Astrocyte (in vitro differentiated cells and primary cell): ENCODE measurements at regions not wholly inside any gene's neighbourhood (a gene's known extent, or its start where the extent isn't known, plus 50 kb on each side); places are given as distances from the start of the nearest gene placed in this dataset.

ENCODE experiments used
- DNase-seq: peaks from one replicate; pipeline ENCODE4 v3.0.0-alpha.2; 2010; ENCODE audit warnings: low read depth
- FAIRE-seq: peaks from 2 replicates; lab custom pipeline; 2011; peaks lifted over from hg19 to GRCh38; lab: Jason Lieb, UNC
- H2AFZ ChIP-seq: 2 replicates; pipeline ENCODE4 v1.6.0; 2012; ENCODE audit warnings: low read depth, low read length, inconsistent platforms
- H3K27ac ChIP-seq: 2 replicates; pipeline ENCODE4 v1.5.1; 2011; ENCODE audit warnings: low read depth, low read length, inconsistent platforms
- H3K27me3 ChIP-seq: 2 replicates; pipeline ENCODE4 v1.6.0; 2011; ENCODE audit warnings: low read length, inconsistent platforms; ENCODE audit not compliant: insufficient read depth
- H3K36me3 ChIP-seq: 2 replicates; pipeline ENCODE4 v1.5.1; 2011; ENCODE audit warnings: low read length, inconsistent platforms; ENCODE audit not compliant: insufficient read depth
- H3K4me1 ChIP-seq: 2 replicates; pipeline ENCODE4 v1.5.1; 2011; ENCODE audit warnings: low read length, inconsistent platforms; ENCODE audit not compliant: insufficient read depth
- H3K4me2 ChIP-seq: 2 replicates; pipeline ENCODE4 v1.6.0; 2012; ENCODE audit warnings: low read length, inconsistent platforms
- H3K4me3 ChIP-seq: 2 replicates; pipeline ENCODE4 v1.5.1; 2011; ENCODE audit warnings: low read depth, mild to moderate bottlenecking, low read length, inconsistent platforms; ENCODE audit not compliant: insufficient read depth
- H3K79me2 ChIP-seq: 2 replicates; pipeline ENCODE4 v1.6.0; 2012; ENCODE audit warnings: mild to moderate bottlenecking, low read length, inconsistent platforms; ENCODE audit not compliant: insufficient read depth
- H3K9ac ChIP-seq: 2 replicates; pipeline ENCODE4 v1.6.0; 2012; ENCODE audit warnings: mild to moderate bottlenecking, low read length, inconsistent platforms
- H3K9me3 ChIP-seq: 2 replicates; pipeline ENCODE4 v1.5.1; 2012; ENCODE audit warnings: low read depth, mild to moderate bottlenecking, low read length, inconsistent platforms; ENCODE audit not compliant: insufficient read depth
- H4K20me1 ChIP-seq: 2 replicates; pipeline ENCODE4 v1.6.0; 2012; ENCODE audit warnings: low read length, inconsistent platforms; ENCODE audit not compliant: insufficient read depth
- H3K27ac Mint-ChIP-seq: one replicate; pipeline ENCODE4 v1.8.0; 2021; ENCODE audit warnings: mild to moderate bottlenecking, mixed read lengths; ENCODE audit not compliant: unreplicated experiment
- H3K27me3 Mint-ChIP-seq: one replicate; pipeline ENCODE4 v1.8.0; 2021; ENCODE audit warnings: low read depth, mixed read lengths; ENCODE audit not compliant: unreplicated experiment
- H3K36me3 Mint-ChIP-seq: one replicate; pipeline ENCODE4 v1.8.0; 2021; ENCODE audit warnings: low read depth, mixed read lengths; ENCODE audit not compliant: unreplicated experiment
- H3K4me1 Mint-ChIP-seq: one replicate; pipeline ENCODE4 v1.8.0; 2021; ENCODE audit warnings: low read depth, mixed read lengths; ENCODE audit not compliant: unreplicated experiment
- H3K4me3 Mint-ChIP-seq: one replicate; pipeline ENCODE4 v1.8.0; 2021; ENCODE audit warnings: mild to moderate bottlenecking, moderate library complexity, mixed read lengths; ENCODE audit not compliant: unreplicated experiment
- H3K9me3 Mint-ChIP-seq: one replicate; pipeline ENCODE4 v1.8.0; 2021; ENCODE audit warnings: mild to moderate bottlenecking, mixed read lengths; ENCODE audit not compliant: unreplicated experiment
- EZH2 ChIP-seq: IDR thresholded peaks from 2 replicates; pipeline ENCODE4 v1.6.1; 2012; ENCODE audit warnings: mild to moderate bottlenecking, low read length, inconsistent platforms; ENCODE audit not compliant: insufficient read depth
- TF ChIP-seq, protein P1 (sequence below): IDR thresholded peaks from 2 replicates; pipeline ENCODE4 v1.5.1; 2011; ENCODE audit warnings: low read depth, mild to moderate bottlenecking, inconsistent platforms, low read length, moderate library complexity; ENCODE audit not compliant: insufficient read depth

DNA sequence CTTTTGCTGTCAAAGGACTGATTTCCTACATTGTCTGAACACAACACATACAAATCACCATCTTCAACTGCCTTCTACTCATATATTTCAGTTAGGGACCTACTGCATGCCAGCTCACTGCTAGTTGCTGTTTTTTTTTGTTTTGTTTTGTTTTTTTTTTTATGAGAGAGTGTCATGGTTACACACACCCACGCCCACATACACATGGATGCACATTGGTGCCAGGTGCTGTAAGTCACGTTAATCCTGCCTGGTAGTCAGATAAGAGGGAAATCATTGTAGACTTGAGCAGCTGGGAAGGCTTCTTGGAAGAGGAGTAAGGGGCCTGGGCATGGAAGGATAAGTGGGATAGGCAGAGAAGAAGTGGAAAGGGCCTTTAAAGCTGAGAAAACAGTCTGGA lies 209.9 kb downstream of the TDRD15 start:
- H2AFZ ChIP-seq, result no peak overlapping the region
- no peak overlapping the region for H3K4me3 ChIP-seq
- Mint-ChIP-seq H3K27ac (no peak overlapping the region), H3K36me3 (no peaks in the 10 kb centered on the region), H3K4me1 (peaks cover 13% of the 10 kb centered on the region), H3K4me3 (no peak overlapping the region), H3K9me3 (peaks cover 17% of the 10 kb centered on the region), H3K27me3 (peaks cover 2% of the 10 kb centered on the region)
- H3K79me2 ChIP-seq, result no peaks in the 10 kb centered on the region
- H3K9ac ChIP-seq, result no peak overlapping the region
- H3K9me3 ChIP-seq, result no peaks in the 10 kb centered on the region
- H3K4me2 ChIP-seq, result no peak overlapping the region
- H3K27ac ChIP-seq, result no peak overlapping the region
- no peak for FAIRE-seq
- TF ChIP-seq, protein P1, sequence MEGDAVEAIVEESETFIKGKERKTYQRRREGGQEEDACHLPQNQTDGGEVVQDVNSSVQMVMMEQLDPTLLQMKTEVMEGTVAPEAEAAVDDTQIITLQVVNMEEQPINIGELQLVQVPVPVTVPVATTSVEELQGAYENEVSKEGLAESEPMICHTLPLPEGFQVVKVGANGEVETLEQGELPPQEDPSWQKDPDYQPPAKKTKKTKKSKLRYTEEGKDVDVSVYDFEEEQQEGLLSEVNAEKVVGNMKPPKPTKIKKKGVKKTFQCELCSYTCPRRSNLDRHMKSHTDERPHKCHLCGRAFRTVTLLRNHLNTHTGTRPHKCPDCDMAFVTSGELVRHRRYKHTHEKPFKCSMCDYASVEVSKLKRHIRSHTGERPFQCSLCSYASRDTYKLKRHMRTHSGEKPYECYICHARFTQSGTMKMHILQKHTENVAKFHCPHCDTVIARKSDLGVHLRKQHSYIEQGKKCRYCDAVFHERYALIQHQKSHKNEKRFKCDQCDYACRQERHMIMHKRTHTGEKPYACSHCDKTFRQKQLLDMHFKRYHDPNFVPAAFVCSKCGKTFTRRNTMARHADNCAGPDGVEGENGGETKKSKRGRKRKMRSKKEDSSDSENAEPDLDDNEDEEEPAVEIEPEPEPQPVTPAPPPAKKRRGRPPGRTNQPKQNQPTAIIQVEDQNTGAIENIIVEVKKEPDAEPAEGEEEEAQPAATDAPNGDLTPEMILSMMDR, result no peak
- no peak for TF ChIP-seq EZH2
- no peak for DNase-seq
- H3K4me1 ChIP-seq, result no peaks in the 10 kb centered on the region
- no peaks in the 10 kb centered on the region for H4K20me1 ChIP-seq
- H3K36me3 ChIP-seq, result no peaks in the 10 kb centered on the region
- H3K27me3 ChIP-seq, result no peaks in the 10 kb centered on the region

DNA sequence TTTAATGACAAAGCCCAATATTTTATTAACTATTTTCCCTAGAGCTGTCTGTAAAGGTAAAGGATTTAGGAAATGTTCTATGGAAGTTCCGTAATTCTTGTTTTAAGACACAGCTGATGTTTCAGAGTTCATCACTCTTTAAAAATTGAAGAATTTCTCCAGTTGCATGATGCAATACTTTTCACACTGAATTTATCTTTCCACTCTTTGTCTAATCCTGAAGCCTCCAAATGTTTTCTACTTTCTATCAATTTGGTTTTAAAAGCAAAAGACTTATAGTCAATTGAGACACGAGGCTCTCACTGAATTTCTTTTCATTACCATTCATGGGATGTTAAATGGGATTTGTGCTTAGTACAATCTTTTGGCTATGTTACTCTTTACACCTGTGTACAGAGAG lies 223.2 kb downstream of the TDRD15 start:
- Mint-ChIP-seq H3K27ac (no peak overlapping the region), H3K4me3 (no peak overlapping the region), H3K36me3 (no peaks in the 10 kb centered on the region), H3K4me1 (no peaks in the 10 kb centered on the region), H3K9me3 (no peaks in the 10 kb centered on the region), H3K27me3 (peaks cover 8% of the 10 kb centered on the region)
- no peak for DNase-seq
- H3K9ac ChIP-seq, result no peak overlapping the region
- no peaks in the 10 kb centered on the region for H3K4me1 ChIP-seq
- no peaks in the 10 kb centered on the region for H3K79me2 ChIP-seq
- H2AFZ ChIP-seq, result no peak overlapping the region
- H3K27me3 ChIP-seq, result no peaks in the 10 kb centered on the region
- no peaks in the 10 kb centered on the region for H3K36me3 ChIP-seq
- no peak for FAIRE-seq
- no peaks in the 10 kb centered on the region for H3K9me3 ChIP-seq
- H3K4me2 ChIP-seq, result no peak overlapping the region
- H3K4me3 ChIP-seq, result no peak overlapping the region
- TF ChIP-seq, protein P1, result no peak
- H3K27ac ChIP-seq, result no peak overlapping the region
- H4K20me1 ChIP-seq, result no peaks in the 10 kb centered on the region

DNA sequence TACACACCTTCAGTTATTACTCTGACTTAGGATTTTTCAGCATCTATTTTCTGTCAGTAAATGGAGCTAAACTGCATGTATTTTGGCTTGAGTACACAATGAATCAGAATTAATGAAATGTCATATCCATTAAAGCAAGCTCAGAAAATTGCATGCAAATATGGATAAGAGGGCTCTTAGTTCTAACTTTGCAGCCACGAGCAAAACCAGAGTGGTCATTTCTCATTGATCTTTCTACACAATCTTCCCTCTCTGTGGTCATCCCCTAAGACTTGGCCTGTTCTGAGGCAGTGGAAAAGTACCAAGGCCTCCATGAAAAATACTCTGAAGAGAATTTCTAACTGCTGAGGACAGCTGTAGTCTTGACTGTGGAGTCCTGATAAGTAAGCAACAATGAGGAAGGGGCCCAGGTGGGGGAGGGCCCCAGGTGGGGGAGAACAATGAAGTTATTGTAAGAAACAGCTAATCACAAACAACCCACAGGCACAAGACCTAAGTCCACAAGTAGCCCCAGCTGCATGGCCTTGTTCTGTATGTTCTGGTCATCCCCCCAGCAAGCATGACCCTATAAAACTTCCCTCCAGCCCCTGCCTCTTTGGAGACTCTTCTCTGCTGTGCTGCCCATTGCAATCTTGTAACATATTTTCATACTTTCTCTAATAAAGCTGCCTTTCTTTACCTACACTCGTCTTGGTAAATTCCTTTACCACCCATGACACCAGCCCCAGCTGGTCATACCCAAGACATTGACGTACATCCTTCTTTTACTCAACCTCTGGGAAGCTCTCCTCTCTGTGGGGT lies 230.3 kb downstream of the TDRD15 start:
- H2AFZ ChIP-seq, result no peak overlapping the region
- H4K20me1 ChIP-seq, result no peaks in the 10 kb centered on the region
- H3K9ac ChIP-seq, result no peak overlapping the region
- H3K4me1 ChIP-seq, result no peaks in the 10 kb centered on the region
- DNase-seq (no peak), FAIRE-seq (no peak)
- H3K4me2 ChIP-seq, result no peak overlapping the region
- no peak overlapping the region for H3K27ac Mint-ChIP-seq
- peaks cover 2% of the 10 kb centered on the region for H3K9me3 ChIP-seq
- peaks cover 3% of the 10 kb centered on the region for H3K4me1 Mint-ChIP-seq
- no peak overlapping the region for H3K4me3 ChIP-seq
- peaks cover 10% of the 10 kb centered on the region for H3K27me3 Mint-ChIP-seq
- no peak for TF ChIP-seq EZH2
- TF ChIP-seq, protein P1, result no peak
- H3K9me3 Mint-ChIP-seq, result peaks cover 2% of the 10 kb centered on the region
- H3K36me3 ChIP-seq, result no peaks in the 10 kb centered on the region
- H3K27ac ChIP-seq, result no peak overlapping the region
- H3K36me3 Mint-ChIP-seq, result no peaks in the 10 kb centered on the region
- H3K79me2 ChIP-seq, result no peaks in the 10 kb centered on the region
- no peaks in the 10 kb centered on the region for H3K27me3 ChIP-seq
- no peak overlapping the region for H3K4me3 Mint-ChIP-seq
